ENCODE measurements at regions not wholly inside any gene's neighbourhood (a gene's known extent, or its start where the extent isn't known, plus 50 kb on each side); places are given as distances from the start of the nearest gene placed in this dataset.
A peak's percentile ranks its signal among the peaks of the same experiment; 100 is the strongest.

DNA sequence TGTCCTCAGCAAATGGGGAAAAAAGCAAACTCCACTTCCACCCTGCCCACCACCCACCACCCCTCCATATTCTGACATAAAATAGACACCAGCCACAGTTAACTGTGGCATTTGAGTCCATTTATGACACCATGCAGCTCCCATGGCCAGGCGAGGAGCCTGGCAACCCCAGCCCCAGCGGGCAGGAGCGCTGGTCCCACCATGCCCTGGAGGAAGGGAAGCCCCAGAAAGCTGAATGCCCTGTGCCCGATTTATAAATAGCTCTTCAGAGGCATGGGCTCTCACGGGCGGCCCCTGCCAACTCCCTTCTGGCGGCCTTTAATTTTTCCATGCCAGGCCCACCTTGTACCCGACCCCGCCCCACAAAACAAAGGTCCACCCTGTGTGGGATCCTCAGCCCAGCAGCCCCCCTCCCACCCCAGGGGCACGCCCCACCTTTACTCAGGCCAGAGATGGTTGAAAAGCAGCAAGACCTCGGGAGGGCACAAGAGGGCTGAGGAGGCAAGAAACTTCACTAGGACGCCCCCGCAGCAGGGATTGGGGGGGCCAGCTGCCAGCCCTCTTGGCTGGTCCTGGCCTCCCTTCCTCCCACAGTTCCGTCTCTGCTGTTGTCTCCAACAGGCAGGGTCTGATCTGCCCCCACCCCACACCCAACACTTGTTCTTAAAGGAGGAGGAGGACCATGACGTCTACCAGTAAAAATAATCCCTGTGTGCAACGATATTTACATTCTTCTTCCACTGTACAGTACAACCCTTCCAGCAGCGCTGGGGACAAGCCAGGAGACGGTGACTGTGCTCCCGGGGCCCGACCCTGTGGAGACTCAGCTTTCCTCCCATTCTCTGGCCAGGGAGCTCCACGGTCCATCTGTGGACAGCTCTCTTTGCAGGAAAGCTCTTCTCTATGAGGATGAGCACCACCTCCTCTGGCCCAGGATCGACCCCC lies 115.6 kb upstream of the CDYL start:
- Histone ChIP-seq H3K27me3 (ENCODE audit: insufficient read depth) (no peaks in the 10 kb centered on the region), H4K20me1 (replicated peaks; ENCODE audit: insufficient read depth) (no peaks in the 10 kb centered on the region), H3K79me2 (replicated peaks; ENCODE audit: insufficient read depth) (no peaks in the 10 kb centered on the region), H3K4me2 (no peak overlapping the region), H3K27ac (ENCODE audit: low read depth) (no peak overlapping the region), H3F3A (replicated peaks; ENCODE audit: low read depth) (no peaks in the 10 kb centered on the region), H2AFZ (0 out of 2 replicates have a peak overlapping the region, but pooled peaks have one; percentile 83), H3K4me1 (ENCODE audit: insufficient read depth) (peaks cover 6% of the 10 kb centered on the region), H3K36me3 (ENCODE audit: insufficient read depth) (no peaks in the 10 kb centered on the region), H3K4me3 (no peak overlapping the region), H3K9me2 (ENCODE audit: insufficient read depth) (0 out of 2 replicates have a peak, but pooled peaks cover 5% of the 10 kb centered on the region)
- TF ChIP-seq, protein P1, sequence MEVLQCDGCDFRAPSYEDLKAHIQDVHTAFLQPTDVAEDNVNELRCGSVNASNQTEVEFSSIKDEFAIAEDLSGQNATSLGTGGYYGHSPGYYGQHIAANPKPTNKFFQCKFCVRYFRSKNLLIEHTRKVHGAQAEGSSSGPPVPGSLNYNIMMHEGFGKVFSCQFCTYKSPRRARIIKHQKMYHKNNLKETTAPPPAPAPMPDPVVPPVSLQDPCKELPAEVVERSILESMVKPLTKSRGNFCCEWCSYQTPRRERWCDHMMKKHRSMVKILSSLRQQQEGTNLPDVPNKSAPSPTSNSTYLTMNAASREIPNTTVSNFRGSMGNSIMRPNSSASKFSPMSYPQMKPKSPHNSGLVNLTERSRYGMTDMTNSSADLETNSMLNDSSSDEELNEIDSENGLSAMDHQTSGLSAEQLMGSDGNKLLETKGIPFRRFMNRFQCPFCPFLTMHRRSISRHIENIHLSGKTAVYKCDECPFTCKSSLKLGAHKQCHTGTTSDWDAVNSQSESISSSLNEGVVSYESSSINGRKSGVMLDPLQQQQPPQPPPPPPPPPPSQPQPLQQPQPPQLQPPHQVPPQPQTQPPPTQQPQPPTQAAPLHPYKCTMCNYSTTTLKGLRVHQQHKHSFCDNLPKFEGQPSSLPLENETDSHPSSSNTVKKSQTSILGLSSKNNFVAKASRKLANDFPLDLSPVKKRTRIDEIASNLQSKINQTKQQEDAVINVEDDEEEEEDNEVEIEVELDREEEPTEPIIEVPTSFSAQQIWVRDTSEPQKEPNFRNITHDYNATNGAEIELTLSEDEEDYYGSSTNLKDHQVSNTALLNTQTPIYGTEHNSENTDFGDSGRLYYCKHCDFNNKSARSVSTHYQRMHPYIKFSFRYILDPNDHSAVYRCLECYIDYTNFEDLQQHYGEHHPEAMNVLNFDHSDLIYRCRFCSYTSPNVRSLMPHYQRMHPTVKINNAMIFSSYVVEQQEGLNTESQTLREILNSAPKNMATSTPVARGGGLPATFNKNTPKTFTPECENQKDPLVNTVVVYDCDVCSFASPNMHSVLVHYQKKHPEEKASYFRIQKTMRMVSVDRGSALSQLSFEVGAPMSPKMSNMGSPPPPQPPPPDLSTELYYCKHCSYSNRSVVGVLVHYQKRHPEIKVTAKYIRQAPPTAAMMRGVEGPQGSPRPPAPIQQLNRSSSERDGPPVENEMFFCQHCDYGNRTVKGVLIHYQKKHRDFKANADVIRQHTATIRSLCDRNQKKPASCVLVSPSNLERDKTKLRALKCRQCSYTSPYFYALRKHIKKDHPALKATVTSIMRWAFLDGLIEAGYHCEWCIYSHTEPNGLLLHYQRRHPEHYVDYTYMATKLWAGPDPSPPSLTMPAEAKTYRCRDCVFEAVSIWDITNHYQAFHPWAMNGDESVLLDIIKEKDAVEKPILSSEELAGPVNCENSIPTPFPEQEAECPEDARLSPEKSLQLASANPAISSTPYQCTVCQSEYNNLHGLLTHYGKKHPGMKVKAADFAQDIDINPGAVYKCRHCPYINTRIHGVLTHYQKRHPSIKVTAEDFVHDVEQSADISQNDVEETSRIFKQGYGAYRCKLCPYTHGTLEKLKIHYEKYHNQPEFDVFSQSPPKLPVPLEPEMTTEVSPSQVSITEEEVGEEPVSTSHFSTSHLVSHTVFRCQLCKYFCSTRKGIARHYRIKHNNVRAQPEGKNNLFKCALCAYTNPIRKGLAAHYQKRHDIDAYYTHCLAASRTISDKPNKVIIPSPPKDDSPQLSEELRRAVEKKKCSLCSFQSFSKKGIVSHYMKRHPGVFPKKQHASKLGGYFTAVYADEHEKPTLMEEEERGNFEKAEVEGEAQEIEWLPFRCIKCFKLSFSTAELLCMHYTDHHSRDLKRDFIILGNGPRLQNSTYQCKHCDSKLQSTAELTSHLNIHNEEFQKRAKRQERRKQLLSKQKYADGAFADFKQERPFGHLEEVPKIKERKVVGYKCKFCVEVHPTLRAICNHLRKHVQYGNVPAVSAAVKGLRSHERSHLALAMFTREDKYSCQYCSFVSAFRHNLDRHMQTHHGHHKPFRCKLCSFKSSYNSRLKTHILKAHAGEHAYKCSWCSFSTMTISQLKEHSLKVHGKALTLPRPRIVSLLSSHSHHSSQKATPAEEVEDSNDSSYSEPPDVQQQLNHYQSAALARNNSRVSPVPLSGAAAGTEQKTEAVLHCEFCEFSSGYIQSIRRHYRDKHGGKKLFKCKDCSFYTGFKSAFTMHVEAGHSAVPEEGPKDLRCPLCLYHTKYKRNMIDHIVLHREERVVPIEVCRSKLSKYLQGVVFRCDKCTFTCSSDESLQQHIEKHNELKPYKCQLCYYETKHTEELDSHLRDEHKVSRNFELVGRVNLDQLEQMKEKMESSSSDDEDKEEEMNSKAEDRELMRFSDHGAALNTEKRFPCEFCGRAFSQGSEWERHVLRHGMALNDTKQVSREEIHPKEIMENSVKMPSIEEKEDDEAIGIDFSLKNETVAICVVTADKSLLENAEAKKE (CRISPR knock-in tag; IDR thresholded peaks at IDR 0.05) = no peak
- TF ChIP-seq, protein P2, sequence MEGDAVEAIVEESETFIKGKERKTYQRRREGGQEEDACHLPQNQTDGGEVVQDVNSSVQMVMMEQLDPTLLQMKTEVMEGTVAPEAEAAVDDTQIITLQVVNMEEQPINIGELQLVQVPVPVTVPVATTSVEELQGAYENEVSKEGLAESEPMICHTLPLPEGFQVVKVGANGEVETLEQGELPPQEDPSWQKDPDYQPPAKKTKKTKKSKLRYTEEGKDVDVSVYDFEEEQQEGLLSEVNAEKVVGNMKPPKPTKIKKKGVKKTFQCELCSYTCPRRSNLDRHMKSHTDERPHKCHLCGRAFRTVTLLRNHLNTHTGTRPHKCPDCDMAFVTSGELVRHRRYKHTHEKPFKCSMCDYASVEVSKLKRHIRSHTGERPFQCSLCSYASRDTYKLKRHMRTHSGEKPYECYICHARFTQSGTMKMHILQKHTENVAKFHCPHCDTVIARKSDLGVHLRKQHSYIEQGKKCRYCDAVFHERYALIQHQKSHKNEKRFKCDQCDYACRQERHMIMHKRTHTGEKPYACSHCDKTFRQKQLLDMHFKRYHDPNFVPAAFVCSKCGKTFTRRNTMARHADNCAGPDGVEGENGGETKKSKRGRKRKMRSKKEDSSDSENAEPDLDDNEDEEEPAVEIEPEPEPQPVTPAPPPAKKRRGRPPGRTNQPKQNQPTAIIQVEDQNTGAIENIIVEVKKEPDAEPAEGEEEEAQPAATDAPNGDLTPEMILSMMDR (conservative IDR thresholded peaks at IDR 0.05; ENCODE audit: low read depth in 2 of 2) = no peak
- TF ChIP-seq NANOG (IDR thresholded peaks at IDR 0.05; ENCODE audit: borderline replicate concordance) (no peak), JUNB (IDR thresholded peaks at IDR 0.05; ENCODE audit: unreplicated experiment) (no peak), STAT1 (IDR thresholded peaks at IDR 0.05; ENCODE audit: unreplicated experiment) (no peak), ZNF331 (CRISPR knock-in tag; IDR thresholded peaks at IDR 0.05; ENCODE audit: low read depth) (no peak), ZNF114 (CRISPR knock-in tag; IDR thresholded peaks at IDR 0.05) (no peak), EZH2phosphoT487 (IDR thresholded peaks at IDR 0.05; ENCODE audit: unreplicated experiment) (no peak), CREB1 (CRISPR knock-in tag; IDR thresholded peaks at IDR 0.05; ENCODE audit: low read depth) (no peak), POLR2AphosphoS5 (IDR thresholded peaks at IDR 0.05; ENCODE audit: low read depth) (no peak), EZH2 (IDR thresholded peaks at IDR 0.05; ENCODE audit: low read depth, unreplicated experiment) (no peak)
- TF ChIP-seq, protein P3, sequence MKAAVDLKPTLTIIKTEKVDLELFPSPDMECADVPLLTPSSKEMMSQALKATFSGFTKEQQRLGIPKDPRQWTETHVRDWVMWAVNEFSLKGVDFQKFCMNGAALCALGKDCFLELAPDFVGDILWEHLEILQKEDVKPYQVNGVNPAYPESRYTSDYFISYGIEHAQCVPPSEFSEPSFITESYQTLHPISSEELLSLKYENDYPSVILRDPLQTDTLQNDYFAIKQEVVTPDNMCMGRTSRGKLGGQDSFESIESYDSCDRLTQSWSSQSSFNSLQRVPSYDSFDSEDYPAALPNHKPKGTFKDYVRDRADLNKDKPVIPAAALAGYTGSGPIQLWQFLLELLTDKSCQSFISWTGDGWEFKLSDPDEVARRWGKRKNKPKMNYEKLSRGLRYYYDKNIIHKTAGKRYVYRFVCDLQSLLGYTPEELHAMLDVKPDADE (IDR thresholded peaks at IDR 0.05) = no peak
- TF ChIP-seq, protein P4, sequence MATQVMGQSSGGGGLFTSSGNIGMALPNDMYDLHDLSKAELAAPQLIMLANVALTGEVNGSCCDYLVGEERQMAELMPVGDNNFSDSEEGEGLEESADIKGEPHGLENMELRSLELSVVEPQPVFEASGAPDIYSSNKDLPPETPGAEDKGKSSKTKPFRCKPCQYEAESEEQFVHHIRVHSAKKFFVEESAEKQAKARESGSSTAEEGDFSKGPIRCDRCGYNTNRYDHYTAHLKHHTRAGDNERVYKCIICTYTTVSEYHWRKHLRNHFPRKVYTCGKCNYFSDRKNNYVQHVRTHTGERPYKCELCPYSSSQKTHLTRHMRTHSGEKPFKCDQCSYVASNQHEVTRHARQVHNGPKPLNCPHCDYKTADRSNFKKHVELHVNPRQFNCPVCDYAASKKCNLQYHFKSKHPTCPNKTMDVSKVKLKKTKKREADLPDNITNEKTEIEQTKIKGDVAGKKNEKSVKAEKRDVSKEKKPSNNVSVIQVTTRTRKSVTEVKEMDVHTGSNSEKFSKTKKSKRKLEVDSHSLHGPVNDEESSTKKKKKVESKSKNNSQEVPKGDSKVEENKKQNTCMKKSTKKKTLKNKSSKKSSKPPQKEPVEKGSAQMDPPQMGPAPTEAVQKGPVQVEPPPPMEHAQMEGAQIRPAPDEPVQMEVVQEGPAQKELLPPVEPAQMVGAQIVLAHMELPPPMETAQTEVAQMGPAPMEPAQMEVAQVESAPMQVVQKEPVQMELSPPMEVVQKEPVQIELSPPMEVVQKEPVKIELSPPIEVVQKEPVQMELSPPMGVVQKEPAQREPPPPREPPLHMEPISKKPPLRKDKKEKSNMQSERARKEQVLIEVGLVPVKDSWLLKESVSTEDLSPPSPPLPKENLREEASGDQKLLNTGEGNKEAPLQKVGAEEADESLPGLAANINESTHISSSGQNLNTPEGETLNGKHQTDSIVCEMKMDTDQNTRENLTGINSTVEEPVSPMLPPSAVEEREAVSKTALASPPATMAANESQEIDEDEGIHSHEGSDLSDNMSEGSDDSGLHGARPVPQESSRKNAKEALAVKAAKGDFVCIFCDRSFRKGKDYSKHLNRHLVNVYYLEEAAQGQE (IDR thresholded peaks at IDR 0.05; ENCODE audit: unreplicated experiment) = no peak
- Mint-ChIP-seq H3K4me1 (peaks cover 24% of the 10 kb centered on the region), H3K27me3 (ENCODE audit: insufficient read depth, low read depth, poor library complexity) (peaks cover 5% of the 10 kb centered on the region), H3K9me3 (no peaks in the 10 kb centered on the region; the same call in 2 of the 3 replicates), H3K27ac (no peak overlapping the region), H3K36me3 (ENCODE audit: low read depth) (peaks cover 3% of the 10 kb centered on the region; the same call in 1 of the 3 replicates), H3K4me3 (no peak overlapping the region)
- DNase-seq (ENCODE audit: low spot score) (no peak), ATAC-seq (no peak; the same call in 2 of the 3 replicates)

Data from GM23338 (cell line).